GM21576 (cell line): ENCODE measurements at regions not wholly inside any gene's neighbourhood (a gene's known extent, or its start where the extent isn't known, plus 50 kb on each side); places are given as distances from the start of the nearest gene placed in this dataset.

Experiments used
- ATAC-seq: cut with Tn5 transposase; IDR thresholded peaks from one replicate; pipeline ENCODE4 v1.9.1; 2021; ENCODE audit warnings: mild to moderate bottlenecking, moderate library complexity; ENCODE audit not compliant: unreplicated experiment

DNA sequence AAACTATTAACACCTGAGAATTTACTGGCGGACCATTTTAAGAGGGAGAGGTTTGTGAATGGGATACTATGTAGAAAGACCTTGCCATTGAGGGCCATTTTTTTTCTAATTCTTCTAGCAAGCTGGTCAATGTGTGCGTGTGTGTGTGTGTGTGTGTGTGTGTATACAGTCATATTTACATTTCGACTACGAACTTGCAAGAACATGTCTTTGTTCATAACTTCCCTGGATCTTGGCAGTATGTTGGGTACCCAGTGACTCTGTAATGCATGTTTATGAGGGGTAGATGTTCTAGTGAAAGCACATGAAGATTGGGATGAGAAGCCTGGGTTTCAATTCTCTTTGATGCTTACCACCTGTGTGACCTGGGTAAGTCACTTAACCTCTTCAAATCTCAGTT lies 133.6 kb downstream of the UBE2E3 start:
- no peak for ATAC-seq

DNA sequence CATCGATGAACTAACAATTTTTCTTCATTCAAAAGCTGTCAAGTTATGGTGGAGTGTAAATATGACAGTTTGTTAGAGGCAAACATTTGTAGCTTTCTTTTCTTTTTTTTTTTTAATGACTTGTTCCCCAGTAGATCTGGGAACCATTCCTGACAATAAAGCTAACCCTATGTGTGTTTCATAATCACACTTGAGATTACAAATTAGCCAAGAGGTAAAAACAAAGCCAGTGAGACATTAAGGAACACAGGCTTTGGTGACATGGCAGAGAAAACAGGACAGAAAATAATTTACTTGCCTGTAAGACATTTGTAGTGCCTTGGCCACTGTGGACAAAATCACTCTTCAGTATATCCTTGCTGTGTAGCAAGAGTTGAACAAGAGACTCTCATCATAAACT lies 135.9 kb downstream of the UBE2E3 start:
- ATAC-seq = no peak

DNA sequence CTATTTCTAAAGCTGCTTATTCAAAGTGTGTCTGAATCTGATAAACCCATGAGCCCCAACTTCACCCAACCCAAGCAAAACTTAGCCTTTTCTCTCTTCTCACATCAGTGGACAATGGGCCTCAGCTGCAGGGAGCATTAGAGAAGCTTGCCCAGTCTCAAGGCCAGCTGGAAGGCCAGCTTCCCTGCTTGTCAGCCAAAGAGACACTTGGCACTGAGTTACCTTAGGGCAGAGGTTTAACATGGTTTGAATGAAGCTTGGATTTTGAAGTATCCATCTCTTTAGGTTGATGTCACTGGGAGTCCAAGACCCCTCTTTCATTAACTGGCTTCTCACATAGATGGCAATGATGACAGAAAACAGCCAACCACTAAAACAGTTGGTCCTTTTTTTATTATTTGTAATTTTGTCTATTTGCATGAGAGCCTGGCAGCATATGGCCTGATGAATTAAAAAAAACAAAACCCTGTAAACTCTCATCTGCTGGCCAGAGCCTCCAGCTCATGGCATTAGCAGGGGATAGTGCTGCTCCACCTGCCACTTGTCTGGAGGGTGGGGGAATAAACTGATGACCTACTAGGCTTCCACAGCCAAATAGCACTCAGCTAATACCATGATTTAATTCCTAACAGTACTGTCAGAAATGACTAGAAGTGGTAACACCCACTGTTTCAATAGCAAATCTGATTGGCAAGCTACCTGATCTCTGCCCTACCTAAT lies 137.0 kb downstream of the UBE2E3 start:
- ATAC-seq = no peak

DNA sequence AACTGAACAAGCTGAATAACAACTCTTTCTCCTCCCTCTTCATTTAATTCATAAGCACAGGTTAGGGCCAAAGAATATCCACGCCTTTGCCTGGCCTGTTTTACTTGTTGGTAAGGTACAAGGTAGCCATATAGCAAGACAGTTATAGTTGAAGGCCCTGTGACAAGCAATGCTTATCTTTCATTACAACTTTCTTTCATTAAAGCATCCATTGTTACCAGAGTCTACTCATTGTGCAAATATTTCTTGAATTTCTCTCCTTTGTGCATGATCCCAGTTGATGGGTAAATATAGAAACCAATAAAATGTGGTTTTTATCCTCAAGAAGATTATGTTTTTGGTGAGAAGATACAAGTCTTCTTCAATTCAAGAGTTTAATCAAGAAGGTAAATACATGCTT lies 140.2 kb downstream of the UBE2E3 start:
- ATAC-seq = no peak

DNA sequence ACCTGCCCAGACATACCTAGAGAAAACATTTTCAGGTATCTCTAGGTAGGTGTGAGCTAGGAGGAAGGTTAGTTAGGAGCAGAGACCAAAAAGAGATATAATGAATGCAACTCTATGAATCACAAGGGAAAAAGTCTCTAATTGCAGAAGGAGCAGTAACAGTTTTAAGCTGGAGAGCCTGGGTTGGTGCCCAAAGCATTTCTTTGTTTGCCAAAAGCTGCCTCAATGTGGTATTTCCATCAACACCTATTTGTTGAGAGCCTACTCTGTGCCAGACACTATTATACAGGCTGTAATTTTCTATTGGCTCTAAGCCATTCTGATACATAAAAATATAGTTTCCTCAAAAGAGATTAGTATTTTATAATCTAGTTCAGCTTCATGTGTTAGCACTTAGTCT lies 141.6 kb downstream of the UBE2E3 start:
- no peak for ATAC-seq

DNA sequence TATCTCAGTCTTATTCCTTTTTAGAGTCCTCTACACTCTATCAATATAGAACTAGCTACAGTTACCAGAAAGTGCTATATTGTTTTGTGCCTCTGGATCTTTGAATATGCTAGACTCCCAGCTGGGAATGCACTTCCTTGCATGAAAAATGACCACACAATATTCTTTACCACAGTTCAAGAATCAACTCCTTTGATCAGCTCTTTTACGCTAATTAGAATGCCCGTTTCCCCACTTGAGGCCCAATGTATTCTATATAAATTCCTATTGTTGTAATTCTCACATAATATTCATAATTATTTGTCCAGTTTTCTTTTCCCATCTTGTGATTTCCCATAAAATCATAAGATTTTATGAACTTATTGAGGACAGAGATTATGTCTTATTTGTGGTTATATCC lies 142.2 kb downstream of the UBE2E3 start:
- no peak for ATAC-seq

DNA sequence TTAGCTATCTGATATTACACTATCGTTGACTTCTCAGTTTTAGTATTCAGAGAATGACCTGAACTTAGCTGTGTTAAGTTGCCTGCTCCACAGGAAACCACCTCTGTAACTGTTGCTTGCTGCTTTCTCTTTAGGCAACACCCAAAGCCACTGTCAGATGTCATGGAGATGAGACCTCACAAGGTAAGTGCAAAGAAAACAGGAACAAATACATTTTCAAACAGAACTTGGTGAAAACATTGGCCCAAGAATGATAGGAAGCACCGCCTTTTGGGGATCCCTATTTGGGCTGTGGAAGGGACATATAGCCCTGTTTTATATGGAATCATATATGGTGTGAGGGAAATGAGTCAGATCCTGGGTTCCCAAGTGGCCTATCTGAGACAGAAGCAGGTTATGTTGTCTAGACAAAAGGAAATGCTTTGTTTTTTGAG lies 143.4 kb downstream of the UBE2E3 start:
- peak; percentile 98 for ATAC-seq

DNA sequence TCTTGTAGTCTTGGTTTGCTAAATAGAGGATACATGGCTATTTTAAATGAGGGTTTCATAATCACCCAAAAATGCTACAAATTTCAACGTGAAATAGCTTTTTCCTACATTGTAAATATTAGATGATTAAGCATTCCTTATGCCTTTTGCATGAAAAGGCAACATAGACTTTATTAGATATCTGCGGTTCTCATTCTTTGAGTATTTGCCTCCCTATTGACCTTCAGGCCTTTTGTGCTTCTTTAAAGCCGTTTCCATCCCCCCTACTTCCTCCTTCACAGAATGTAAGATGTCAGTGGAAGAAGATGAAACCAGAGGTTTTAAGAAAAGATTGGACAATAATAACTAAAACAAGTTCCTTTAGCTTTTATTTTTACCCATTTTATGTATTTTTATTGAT lies 144.1 kb downstream of the UBE2E3 start:
- no peak for ATAC-seq

DNA sequence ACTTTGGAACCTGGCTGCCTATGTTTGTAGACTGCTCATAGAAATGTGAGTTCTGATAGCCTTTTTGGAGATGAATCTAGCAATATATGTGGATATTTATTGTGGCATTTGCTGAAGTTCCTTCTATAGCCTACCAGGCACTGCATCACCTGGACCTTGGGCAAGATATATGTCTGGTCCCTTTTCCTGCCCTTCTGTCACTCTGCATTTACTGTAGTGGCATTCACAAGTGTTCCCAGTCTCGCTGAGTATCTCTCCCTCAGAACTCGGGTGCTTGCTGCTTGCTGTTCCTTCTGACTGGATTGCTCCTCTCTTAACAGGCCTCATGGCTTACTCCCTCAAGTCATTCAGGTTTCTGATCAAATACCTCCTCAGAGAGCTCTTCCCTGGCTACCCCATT lies 145.0 kb downstream of the UBE2E3 start:
- no peak for ATAC-seq

DNA sequence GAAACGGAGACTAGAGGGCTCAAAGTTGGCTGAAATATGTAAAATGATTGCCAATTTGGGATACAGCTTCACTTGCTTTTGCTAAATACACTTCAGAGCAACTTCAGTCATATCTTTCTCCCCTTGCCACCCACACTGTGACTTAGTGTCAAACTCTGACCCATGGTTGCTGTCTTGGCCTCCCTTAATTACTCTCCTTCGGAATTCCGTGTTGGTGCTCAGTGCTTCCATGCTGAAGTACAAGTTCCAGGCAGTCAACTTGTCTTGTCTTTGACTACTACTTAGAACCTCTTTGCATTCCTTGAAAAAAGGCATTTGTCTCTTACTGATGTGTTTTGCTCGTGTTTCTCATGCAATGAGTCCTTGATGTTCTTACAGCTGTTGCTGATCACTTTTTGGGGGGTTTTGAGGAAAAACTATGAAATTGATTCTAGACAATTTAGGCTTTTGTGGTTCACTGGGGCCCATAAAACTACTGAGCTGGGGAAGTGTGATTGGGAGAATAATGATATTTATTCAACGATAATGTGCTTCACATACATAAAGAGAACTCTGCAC lies 146.0 kb downstream of the UBE2E3 start:
- ATAC-seq = no peak

DNA sequence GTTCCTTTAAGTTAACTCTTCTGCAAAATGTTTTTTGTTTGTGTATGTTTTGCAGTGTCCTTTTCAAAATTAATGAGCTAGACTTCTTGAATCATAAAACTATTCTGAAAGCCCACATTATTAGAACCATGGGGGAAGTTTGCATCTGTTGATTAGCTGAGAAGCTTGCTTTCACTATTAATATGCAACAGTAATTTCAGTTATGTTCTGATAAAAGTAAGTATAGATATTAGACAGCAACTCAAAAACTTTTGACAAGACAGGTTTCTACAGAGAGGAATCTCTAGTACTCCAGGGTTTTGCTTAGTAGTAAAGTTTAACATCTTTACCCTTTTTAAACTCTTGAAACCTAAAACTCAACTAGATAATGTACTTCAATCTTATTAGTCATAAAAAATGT lies 147.8 kb downstream of the UBE2E3 start:
- peak; percentile 54 for ATAC-seq

DNA sequence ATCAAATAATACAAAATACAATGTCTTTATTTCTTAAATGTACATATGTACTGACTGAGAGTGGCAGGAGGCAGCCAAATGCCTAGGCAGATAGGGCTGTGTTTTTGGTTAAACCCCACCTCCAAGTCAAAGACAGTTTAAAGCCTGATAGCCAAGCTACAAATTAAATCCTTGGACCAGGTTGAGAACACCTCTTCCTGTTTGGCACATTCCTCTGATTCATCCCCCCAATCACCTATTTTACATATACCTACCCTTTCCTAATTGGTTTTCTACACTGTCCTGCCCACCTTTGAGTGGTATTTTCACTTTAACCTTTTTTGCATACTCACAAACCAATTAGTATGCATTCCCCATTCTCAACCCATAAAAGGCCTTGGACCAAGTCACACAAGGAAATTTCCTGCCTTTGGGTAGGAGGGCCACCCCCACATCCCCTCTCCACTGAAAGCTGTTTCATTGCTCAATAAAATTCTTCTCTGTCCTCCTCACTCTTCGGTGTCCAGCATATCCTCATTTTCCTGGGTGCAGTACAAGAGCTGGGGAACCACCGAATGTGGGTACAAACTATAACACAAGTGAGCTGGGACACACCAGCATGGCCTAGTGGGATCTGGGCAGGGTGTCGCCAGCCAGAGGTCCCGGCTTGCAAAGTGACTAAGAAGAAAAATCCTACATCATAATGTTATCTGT lies 149.1 kb downstream of the UBE2E3 start:
- no peak for ATAC-seq

DNA sequence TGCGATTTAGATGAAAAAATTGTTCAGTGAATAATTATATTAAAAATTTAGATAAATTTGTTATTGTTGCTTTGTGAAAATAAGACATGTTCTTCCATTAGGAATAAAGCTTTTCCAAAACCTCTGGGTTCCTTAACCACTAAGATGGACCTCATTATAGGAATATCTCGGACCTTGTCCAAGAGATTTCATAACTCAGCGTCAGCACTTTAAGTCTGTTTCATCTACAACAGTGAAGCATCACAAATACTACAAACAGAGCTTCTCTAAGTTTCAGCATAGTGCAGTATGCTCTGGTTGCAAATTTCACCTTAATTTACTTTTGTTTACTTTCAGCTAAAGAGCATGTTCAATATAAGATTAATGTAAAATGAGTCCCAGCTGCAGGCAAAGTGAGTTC lies 150.3 kb downstream of the UBE2E3 start:
- ATAC-seq = no peak

DNA sequence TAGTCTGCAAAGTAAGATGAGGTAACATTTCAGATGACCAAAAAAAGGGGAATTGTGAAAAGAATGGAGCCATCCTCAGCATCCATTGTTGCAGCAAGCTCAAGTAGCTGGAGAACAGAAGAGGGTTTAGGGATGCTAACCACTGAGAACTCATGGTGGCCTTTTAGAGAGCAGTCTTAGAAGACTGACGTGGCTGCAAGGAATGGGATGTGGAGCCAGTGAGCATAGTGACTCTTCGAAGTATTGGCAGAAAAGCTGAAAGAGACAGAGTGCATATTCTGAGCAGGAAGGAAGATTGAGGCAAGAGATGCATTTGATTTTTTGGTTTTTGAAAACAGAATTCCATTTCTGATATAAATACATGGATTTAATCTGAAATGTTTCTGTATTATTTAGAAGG lies 151.2 kb downstream of the UBE2E3 start:
- ATAC-seq = no peak

DNA sequence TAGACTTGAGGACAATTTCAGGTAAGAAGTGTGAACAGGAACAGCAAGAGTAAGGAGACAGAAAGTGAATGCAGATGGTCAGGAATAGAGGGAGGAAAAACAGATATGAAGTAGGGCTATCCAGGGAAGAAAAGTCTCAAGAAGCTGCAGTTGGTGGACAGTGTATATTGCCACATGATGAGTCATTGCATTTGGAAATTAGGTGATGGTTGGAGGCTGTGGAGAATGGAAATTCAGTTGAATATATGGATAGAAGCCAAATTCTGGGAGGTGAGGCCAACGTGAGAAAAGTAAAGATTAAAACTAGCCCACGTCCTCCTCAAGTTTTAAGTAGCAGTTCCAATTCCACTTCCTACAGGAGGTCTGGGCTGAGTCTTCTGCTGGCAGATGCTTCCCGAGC lies 158.4 kb downstream of the UBE2E3 start:
- no peak for ATAC-seq

DNA sequence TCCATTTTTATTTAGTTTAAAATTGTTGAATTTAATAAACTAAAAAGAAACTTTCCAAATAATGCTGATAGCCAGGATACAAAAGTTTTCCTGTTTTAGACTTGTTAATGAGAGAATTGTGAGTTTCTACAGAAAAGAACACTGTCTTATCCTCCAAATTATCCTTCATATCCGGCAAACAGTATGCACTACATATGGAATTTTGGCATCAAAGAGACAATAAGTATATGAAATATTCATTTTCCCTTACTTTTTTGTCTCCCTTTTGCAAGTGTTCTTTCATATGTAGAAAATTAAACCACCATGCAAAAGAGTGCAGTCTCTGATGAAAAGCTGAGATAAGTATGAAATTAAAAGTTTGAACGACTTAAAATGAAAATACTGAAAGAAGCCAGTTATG lies 159.4 kb downstream of the UBE2E3 start:
- ATAC-seq = no peak

DNA sequence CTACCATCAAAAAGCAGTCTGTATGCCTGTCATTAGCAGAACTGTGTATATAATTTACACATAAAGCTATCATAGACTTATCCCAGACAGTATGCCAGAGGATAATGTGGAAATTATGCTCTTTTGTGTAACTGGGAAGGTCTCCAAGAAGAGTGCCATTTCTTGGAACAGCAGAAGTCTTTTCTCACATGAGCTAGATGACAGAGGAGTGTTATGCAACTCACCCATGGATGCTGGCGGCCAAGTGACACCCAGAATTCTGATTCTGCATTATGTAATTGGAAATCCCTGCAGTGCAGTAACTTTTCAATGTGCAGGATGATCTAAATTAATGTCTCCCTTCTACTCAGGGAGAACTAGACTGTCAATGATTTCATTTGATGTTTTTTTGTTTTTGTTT lies 160.0 kb downstream of the UBE2E3 start:
- no peak for ATAC-seq

DNA sequence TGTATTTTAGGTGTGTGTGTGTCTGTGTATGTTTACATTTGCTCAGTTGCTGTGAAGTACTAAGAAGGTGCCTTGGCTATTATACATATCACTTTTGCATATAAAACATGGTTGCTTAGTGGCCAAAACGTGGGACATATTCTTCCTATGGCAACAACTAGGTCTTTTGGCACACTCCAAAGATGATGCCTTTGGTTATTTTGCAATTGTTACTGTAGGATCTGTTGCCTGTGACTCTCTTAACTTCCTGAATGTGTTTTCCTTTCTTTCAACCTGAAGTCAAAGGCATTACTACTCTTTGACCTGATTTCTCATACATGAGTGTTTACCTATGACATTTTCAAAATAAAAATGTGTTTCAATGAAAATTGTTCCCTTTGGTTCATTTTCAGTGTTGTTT lies 160.5 kb downstream of the UBE2E3 start:
- ATAC-seq = no peak

DNA sequence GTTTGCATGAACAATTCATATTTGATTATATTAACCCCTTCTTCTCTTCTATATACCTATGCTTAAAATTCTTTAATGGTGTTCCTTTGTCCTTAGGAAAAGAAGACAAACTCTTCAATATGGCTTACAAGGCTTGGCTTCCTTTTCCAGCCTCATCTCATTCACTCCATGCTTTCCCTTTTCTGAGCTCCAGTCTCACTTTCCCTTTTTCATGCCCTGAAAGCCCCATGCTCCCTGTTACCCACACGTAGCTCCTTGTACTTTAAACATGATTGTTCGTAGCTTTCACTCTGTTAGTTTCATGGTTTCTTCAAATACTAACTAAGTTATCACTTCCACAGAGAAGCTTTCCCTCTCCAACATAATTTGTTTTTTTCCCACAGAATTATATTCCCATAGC lies 161.3 kb downstream of the UBE2E3 start:
- no peak for ATAC-seq

DNA sequence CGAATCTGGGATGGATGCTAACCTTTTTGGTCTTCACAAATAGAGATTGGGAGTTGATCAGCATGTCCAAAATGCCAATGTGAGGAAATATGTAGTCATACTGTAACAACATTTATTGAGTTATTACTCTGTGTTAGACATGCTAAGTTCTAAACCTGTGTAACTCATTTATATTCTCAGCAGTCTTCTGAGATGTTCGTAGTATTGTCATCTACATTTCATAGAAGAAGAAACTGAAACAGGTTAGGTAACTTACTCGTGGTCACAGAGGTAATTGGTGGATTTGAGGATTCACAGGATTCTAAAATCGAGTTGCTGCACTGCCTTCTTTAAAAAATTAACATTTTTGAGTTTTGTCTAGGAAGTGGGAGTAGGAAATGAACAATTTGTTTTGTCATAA lies 162.1 kb downstream of the UBE2E3 start:
- ATAC-seq = no peak

DNA sequence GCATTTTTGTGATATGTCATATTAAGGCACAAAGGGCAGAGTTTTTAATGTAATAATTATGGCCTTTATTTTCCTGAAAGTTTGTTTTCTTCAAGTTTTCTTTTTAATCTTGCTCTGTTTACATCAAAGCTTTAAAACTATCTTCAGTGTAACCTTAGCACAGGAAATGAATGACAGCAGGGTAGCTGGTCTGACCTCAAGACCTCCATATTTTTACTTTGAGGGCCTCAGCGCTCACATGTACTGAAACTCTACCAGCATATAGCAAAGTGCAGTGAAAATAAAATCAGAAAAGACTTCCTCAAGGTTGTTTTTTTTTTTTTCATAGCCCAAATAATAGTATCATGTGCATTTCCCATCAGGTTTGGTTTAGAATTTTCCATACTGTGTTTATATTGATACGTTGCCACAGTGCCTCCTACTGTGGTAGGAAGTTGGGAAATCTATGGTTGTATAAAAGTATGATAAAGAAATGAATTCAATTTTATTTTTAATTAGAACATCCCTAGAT lies 163.4 kb downstream of the UBE2E3 start:
- ATAC-seq = no peak

DNA sequence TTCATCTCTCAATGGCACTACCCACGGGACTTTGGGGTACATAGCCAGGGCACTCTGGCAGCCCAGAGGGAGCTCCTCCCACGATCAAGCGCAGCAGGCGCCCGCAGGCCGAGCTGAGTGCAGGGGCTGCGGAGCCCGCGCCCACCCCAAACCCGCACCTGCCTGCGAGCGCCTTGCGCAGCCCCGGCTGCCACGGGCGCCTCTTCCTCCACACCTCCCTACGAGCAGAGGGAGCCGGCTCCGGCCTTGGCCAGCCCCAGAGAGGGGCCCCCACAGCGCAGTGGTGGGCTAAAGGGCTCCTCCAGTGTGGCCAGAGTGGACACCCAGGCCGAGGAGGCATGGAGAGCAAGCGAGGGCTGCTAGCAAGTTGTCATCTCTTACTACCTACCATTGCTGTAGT lies 165.2 kb downstream of the UBE2E3 start:
- ATAC-seq = no peak
